Mesodermal cell (in vitro differentiated cells): ENCODE measurements at regions not wholly inside any gene's neighbourhood (a gene's known extent, or its start where the extent isn't known, plus 50 kb on each side); places are given as distances from the start of the nearest gene placed in this dataset.

Experiments
- H3K27ac ChIP-seq: 2 replicates; pipeline ENCODE4 v1.7.0; 2013; ENCODE audit warnings: mild to moderate bottlenecking, low read depth, low read length, moderate library complexity; ENCODE audit not compliant: severe bottlenecking
- H3K36me3 ChIP-seq: 2 replicates; pipeline ENCODE4 v1.7.1; 2013; ENCODE audit warnings: mild to moderate bottlenecking, low read length, moderate library complexity; ENCODE audit not compliant: control insufficient read depth, insufficient read depth
- H3K4me1 ChIP-seq: one replicate; pipeline ENCODE4 v1.7.1; 2013; ENCODE audit warnings: mild to moderate bottlenecking, low read length; ENCODE audit not compliant: insufficient read depth, control insufficient read depth, poor library complexity, severe bottlenecking
- H3K4me3 ChIP-seq: 2 replicates; pipeline ENCODE4 v1.7.0; 2013; ENCODE audit warnings: low read length, control low read depth, mild to moderate bottlenecking; ENCODE audit not compliant: insufficient read depth, poor library complexity, severe bottlenecking; ENCODE audit errors: extremely low read depth
- H3K9me3 ChIP-seq: 2 replicates; pipeline ENCODE4 v1.7.1; 2013; ENCODE audit warnings: mild to moderate bottlenecking, low read length, moderate library complexity; ENCODE audit not compliant: control insufficient read depth
- WGBS, 2 experiments: methylation state at CpG; one replicate each; pipeline ENCODE4 v1.1.5; 2013; ENCODE audit warnings: missing lambda C conversion rate in 2 of 2; ENCODE audit not compliant: insufficient coverage in 2 of 2; 5-methylcytosine and 5-hydroxymethylcytosine counted together

DNA sequence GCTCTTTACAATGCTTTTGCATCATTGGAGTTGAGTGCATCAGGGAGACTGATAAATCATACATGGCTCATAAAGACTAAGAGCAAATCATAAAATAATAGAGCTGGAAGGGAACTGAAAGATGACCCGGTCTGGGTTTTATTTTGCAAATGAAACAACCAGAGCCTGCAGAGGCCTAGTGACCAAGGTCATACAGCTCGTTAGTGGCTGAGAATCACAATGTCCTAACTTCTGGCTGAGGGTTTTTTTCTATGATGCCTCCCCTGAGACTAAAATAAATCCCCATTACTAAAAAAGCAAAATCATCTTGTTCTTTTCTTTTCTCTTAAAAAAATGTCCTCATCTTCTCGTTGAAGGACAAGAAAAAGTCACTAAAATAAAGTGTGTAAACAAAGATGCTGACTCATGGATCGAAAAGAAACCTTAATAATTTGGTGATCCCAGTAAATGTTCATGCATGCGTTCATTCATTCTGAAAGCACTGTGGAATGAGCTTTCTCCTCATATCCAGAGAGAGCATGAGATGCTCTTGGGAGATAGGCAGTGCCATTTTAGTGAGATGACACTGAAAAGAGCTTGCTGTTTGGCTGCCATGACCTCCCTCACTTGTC lies 107.8 kb upstream of the PHYHIPL start:
- Histone ChIP-seq H3K36me3 (no peaks in the 10 kb centered on the region), H3K27ac (no peak overlapping the region), H3K4me3 (no peak overlapping the region), H3K9me3 (no peaks in the 10 kb centered on the region), H3K4me1 (no peaks in the 10 kb centered on the region)
- 73 to 75% methylated on average over 4 to 5 of the region's 5 CpGs for whole genome bisulfite sequencing, 2 experiments

DNA sequence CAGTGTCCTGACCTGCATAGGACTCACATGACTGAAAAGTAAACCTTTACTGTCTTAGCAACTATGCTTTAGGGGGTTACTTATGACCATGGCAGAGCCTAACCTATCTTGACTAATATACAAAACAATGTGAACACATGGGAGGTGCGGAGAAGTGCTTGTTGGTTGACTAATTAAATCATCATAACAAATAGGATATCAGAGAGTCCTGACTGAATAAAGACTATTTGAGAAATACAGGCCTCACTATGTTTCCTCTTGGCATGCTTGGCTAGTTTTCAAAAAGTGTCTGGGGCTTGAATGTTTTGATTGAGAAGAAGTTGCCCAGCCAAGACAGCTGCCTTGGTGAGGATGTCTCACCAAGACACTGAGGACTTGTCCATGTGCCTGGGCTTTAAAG lies 104.4 kb upstream of the PHYHIPL start:
- no peaks in the 10 kb centered on the region for H3K36me3 ChIP-seq
- H3K4me3 ChIP-seq: no peak overlapping the region
- no peaks in the 10 kb centered on the region for H3K4me1 ChIP-seq
- WGBS, 2 experiments: no CpG with 5 or more reads among the region's 1 CpG
- H3K9me3 ChIP-seq: no peaks in the 10 kb centered on the region
- H3K27ac ChIP-seq: no peak overlapping the region

DNA sequence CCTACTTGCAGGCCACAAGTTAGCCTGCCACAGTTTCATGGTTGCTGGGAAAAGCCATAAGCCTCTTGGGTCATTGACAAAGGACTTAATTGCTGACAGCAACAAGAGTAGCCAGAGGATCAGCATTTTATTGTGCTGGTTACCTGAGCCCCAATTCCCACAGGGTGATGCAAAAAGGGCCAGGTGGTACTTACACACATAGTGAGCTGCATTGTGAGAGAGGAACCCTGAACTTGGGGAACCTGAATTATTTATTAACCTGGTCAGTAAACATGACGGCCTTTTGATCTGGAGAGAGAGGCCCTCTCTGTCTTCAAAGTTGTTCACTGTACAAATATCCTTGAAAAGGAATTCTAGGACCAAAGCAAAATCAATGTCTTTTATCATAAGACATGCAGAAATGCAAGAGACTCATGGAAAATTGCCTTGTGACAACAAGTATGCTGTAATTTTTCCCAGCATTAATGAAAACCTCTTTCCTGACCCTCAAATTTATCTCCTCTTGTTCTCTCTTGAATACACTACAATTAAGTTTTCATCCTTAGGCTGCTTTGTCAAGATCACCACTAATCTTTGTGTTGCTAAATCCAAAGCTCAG lies 102.9 kb upstream of the PHYHIPL start:
- Histone ChIP-seq H3K4me1 (no peaks in the 10 kb centered on the region), H3K4me3 (no peak overlapping the region), H3K9me3 (no peaks in the 10 kb centered on the region), H3K27ac (no peak overlapping the region), H3K36me3 (no peaks in the 10 kb centered on the region)
- 83% methylated on average over 1 of the region's 1 CpG; no CpG with 5 or more reads in 1 of the 2 experiments for WGBS, 2 experiments

DNA sequence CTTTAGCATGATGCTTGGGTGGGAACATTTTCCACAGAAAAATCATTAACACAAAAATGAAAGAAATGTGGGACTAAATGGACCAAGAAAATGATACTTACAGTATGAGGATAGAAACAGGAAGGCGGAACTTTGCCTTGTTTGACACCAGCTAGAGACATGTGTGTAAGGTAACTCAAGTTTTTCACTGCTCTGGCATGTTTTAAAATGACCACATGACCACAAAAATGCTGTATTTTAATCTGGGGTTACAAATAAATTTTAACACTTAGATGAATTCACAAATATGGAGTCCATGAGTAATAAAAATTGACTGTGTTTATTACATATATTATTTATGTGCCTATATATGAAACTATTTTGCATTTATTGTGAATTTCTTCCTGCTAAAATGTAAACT lies 100.9 kb upstream of the PHYHIPL start:
- WGBS, 2 experiments: 100% methylated on average over 1 of the region's 1 CpG; no CpG with 5 or more reads in 1 of the 2 experiments
- Histone ChIP-seq H3K4me1 (no peaks in the 10 kb centered on the region), H3K27ac (no peak overlapping the region), H3K9me3 (no peaks in the 10 kb centered on the region), H3K4me3 (no peak overlapping the region), H3K36me3 (no peaks in the 10 kb centered on the region)

DNA sequence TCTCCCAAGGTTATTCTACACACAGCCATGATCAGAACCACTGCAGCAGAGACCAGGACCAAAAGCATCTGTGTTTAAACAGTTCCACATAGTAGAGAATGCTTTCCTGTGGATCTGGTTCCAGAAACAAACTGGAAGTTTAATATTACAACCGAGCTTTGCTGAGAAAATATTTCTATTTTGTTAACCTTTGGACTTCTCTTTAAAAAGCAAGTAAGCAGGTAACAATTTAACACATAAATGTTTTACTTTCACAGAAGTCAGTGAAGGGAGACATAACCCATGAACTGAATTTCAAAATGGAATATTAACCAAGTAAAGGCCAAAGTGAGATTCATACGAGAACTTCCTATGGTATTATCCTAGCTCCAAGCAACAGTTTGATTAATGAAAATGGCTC lies 98.6 kb upstream of the PHYHIPL start:
- Histone ChIP-seq H3K27ac (no peak overlapping the region), H3K4me3 (no peak overlapping the region), H3K36me3 (no peaks in the 10 kb centered on the region), H3K4me1 (no peaks in the 10 kb centered on the region), H3K9me3 (no peaks in the 10 kb centered on the region)
- WGBS, 2 experiments: 100% methylated on average over 1 of the region's 2 CpGs; no CpG with 5 or more reads in 1 of the 2 experiments

DNA sequence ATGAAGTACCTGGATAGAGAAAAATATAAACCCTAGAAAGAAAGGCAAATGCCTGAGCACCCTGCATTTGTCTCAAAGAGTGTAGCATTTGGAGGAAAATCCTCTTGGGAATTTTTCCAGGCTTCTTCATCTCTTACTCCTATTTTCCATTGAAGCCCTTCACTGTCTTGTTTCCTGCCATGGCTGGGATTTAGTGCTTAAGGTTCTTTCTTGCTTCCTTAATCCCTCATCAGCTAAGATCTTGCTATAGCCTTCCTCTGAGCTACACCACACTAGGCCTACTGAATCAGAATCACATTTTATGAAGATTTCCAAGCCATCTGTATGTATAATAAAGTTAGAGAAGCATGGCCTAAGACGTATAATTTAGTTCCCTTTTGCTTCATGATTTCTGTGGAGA lies 97.5 kb upstream of the PHYHIPL start:
- Histone ChIP-seq H3K27ac (no peak overlapping the region), H3K4me1 (no peaks in the 10 kb centered on the region), H3K9me3 (no peaks in the 10 kb centered on the region), H3K36me3 (no peaks in the 10 kb centered on the region), H3K4me3 (no peak overlapping the region)
- WGBS, 2 experiments: 50% methylated on average over 1 of the region's 1 CpG; no CpG with 5 or more reads in 1 of the 2 experiments

DNA sequence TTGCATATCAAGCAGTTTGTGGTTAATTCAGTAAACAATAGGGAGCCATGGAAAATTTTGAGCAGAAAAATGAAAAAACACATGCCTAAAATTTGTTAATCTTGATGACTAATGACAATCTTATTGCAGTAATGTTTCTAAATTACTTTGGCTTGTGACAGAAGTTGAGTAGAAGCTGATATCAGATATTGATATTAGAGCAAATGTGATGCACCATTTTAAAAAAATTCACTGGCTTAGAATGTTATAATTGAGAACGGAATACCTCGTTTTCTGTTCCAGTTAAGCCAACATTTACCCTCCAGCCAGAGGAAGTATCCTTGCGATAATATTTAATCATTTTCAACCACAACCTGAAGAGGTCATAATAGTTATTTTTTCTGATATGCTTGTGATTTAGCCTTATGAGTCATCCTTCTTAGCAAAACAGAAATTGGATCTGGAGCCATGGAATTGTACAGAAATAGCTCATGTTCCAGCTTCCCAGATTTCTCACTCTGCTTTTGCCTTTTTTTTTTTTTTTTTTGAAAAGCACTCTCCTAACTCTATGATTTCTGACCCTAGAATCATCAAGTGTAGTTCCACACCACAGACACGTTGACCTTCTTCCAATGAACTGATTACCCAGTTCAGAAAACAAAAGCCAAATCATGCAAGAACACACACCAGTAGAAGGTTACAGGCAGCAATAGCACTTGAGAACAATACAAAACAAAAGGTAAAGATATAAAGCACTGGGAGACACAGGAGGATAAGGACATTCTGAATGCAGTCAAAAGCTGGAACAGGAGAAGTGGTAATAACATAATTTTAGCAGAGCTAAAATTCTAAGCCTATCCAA lies 96.8 kb upstream of the PHYHIPL start:
- no peaks in the 10 kb centered on the region for H3K4me1 ChIP-seq
- H3K9me3 ChIP-seq: no peaks in the 10 kb centered on the region
- H3K4me3 ChIP-seq: no peak overlapping the region
- WGBS, 2 experiments: 80% methylated on average over 1 to 3 of the region's 4 CpGs
- no peaks in the 10 kb centered on the region for H3K36me3 ChIP-seq
- H3K27ac ChIP-seq: no peak overlapping the region

DNA sequence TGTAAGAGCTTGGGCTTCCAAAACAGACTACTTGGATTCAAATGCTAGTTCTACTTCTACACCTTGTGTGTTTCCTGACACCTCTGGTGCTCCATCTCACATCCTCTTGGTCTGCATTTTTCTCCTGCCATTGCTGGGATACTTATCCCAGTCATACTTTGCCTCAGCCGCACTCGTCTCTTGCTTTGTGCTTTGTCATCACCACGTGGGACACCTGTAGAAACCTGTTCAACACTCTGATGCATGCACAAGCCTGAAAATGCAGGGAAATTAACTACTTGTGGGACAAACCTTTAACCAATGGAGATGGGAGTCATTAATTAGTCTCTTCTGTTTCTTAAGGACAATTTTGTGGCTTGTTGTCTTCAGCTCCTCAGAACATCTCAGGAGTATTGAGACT lies 94.2 kb upstream of the PHYHIPL start:
- 91 to 100% methylated on average over 3 of the region's 3 CpGs for whole genome bisulfite sequencing, 2 experiments
- no peak overlapping the region for H3K27ac ChIP-seq
- H3K4me3 ChIP-seq: no peak overlapping the region
- no peaks in the 10 kb centered on the region for H3K4me1 ChIP-seq
- no peaks in the 10 kb centered on the region for H3K9me3 ChIP-seq
- H3K36me3 ChIP-seq: no peaks in the 10 kb centered on the region

DNA sequence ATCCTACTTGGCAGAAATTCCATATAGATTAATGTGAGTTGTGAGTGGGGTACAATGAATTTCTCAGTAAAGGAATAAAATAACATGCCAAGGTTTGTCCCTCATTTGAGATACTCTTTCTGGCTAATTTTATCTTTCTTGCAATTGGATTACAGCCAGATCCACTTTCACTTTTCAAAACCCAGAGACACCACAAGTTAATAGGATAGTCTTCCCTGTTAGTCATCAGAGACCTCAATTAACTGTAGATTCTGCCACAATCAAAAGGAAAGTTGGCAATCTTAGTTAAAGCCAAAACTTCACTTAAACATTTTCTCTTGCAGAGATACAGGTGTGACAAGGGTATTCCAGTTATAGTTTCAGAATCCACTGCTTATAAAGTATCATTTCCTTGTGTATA lies 91.4 kb upstream of the PHYHIPL start:
- no peak overlapping the region for H3K4me3 ChIP-seq
- no peak overlapping the region for H3K27ac ChIP-seq
- no peaks in the 10 kb centered on the region for H3K36me3 ChIP-seq
- no peaks in the 10 kb centered on the region for H3K9me3 ChIP-seq
- no peaks in the 10 kb centered on the region for H3K4me1 ChIP-seq

DNA sequence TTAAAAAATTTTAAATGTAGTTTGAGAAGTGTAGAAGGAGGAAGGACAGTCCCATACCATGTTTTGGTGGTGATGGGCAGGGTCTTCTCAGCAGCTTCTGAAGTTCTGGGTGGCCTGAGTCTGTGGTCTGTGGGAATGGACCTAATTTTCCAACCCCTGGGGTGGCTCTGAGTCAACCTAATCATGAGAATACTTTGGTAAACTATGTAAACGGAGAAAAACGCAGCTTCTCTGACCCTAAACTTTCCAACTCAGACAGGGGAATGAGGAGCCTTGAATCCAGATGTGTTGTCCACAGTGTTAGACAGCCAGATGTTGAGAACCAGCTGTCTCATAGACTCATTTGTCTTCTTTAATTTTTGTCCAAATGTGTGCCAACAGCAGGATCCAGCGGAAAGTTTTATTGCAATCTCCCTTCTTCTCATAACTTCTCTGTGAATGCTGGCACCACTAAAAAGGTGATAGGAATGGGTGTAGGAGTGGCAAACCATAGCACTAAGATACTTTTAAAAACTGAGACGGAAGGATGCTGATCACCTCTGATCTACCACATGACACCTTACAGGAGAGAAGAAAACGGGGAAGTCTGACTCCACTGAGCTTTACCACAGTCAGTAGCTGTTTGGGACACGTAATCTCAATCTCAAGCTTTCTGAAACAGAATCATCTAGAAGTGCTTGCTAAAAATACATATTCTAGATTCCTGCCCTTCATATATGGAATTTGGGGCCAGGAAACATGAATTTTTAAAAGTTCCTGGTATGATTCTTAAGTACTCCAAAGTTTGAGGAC lies 90.5 kb upstream of the PHYHIPL start:
- Histone ChIP-seq H3K4me3 (no peak overlapping the region), H3K36me3 (no peaks in the 10 kb centered on the region), H3K27ac (no peak overlapping the region), H3K9me3 (no peaks in the 10 kb centered on the region), H3K4me1 (no peaks in the 10 kb centered on the region)
- 76 to 82% methylated on average over 2 to 3 of the region's 6 CpGs for WGBS, 2 experiments
